Erythroblast (primary cell): ENCODE measurements at regions not wholly inside any gene's neighbourhood (a gene's known extent, or its start where the extent isn't known, plus 50 kb on each side); places are given as distances from the start of the nearest gene placed in this dataset.

Source experiments
- GATA1 ChIP-seq: IDR thresholded peaks from 2 replicates; pipeline ENCODE4 v1.6.1; 2011; ENCODE audit warnings: low read depth, mild to moderate bottlenecking, control low read depth, low read length, moderate library complexity
- POLR2A ChIP-seq: IDR thresholded peaks from 2 replicates; pipeline ENCODE4 v1.6.1; 2011; ENCODE audit warnings: mild to moderate bottlenecking, low read length

GRCh38 chr10:56258378-56258777 lies 102.7 kb downstream of the ZWINT start:
- no peak for TF ChIP-seq POLR2A
- no peak for TF ChIP-seq GATA1
